B cell (primary cell): ENCODE measurements at regions not wholly inside any gene's neighbourhood (a gene's known extent, or its start where the extent isn't known, plus 50 kb on each side); places are given as distances from the start of the nearest gene placed in this dataset.

Experiments
- ATAC-seq: fragments of 200-7000 bp; cut with Tn5 transposase; one replicate; pipeline ENCODE4 v1.10.0; 2021; ENCODE audit warnings: low read depth, mild to moderate bottlenecking, moderate number of reproducible peaks, moderate library complexity
- CTCF ChIA-PET: fragments of 350-600 bp; sonication (Branson Sonifier 250); formaldehyde crosslinking; loops from one replicate; lab custom pipeline; 2021; ENCODE audit warnings: antibody characterized with exemption, inconsistent platforms; lab: Charles Lee
- POLR2A ChIA-PET: fragments of 350-600 bp; sonication (Branson Sonifier 250); formaldehyde crosslinking; loops from one replicate; lab custom pipeline; 2021; ENCODE audit warnings: antibody characterized with exemption; lab: Charles Lee
- DNase-seq: peaks from one replicate; pipeline ENCODE4 v3.0.0; 2013
- H2AFZ ChIP-seq: 2 replicates; pipeline ENCODE4 v1.6.1; 2012; ENCODE audit warnings: mild to moderate bottlenecking, low read depth, low read length; ENCODE audit not compliant: insufficient read depth, poor library complexity, severe bottlenecking
- H3K27ac ChIP-seq, 2 donors: 1 replicate in 1 of 2; 2 replicates in 1 of 2; pipeline ENCODE4 v1.5.1; 2012 to 2013; ENCODE audit warnings: low read length in 2 of 2, mild to moderate bottlenecking in 2 of 2, moderate library complexity in 1 of 2
- H3K27me3 ChIP-seq, 4 experiments: fragments of 200-600 bp in 1 of 4; sonication (generic) in 1 of 4; replicated peaks in 1 of 4; 1 replicate in 2 of 4; 2 replicates in 2 of 4; pipeline versions ENCODE4 v1.6.1 to v1.7.0; 2013 to 2016; ENCODE audit warnings: low read length in 3 of 4, mild to moderate bottlenecking in 2 of 4, mixed read lengths in 1 of 4, moderate library complexity in 1 of 4; ENCODE audit not compliant: insufficient read depth in 4 of 4, control insufficient read depth in 3 of 4; ENCODE audit errors: control extremely low read depth in 1 of 4
- H3K36me3 ChIP-seq, 2 experiments: replicated peaks in 1 of 2; 1 replicate in 1 of 2; 2 replicates in 1 of 2; pipeline versions ENCODE4 v1.6.1 to v1.7.1; 2013; ENCODE audit warnings: low read length in 1 of 2; ENCODE audit not compliant: insufficient read depth in 2 of 2, control insufficient read depth in 1 of 2; ENCODE audit errors: control extremely low read depth in 1 of 2, extremely low read depth in 1 of 2
- H3K4me1 ChIP-seq, 2 donors: fragments of 200-600 bp in 1 of 2; sonication (generic) in 1 of 2; 1 replicate in 1 of 2; 2 replicates in 1 of 2; pipeline versions ENCODE4 v1.5.1 to v1.6.1; 2013 to 2017; ENCODE audit warnings: low read length in 2 of 2; ENCODE audit not compliant: control insufficient read depth in 2 of 2, insufficient read depth in 2 of 2
- H3K4me2 ChIP-seq: replicated peaks from 2 replicates; pipeline ENCODE3; 2012; ENCODE audit warnings: mild to moderate bottlenecking, low read depth, low read length; ENCODE audit not compliant: poor library complexity, severe bottlenecking
- H3K4me3 ChIP-seq, 5 experiments: fragments of 200-600 bp in 1 of 5; sonication (generic) in 1 of 5; 1 replicate in 3 of 5; 2 replicates in 2 of 5; pipeline versions ENCODE4 v1.5.1 to v1.7.0; 2011 to 2016; ENCODE audit warnings: low read length in 4 of 5, mild to moderate bottlenecking in 4 of 5, low read depth in 2 of 5, control low read depth in 1 of 5, moderate library complexity in 1 of 5; ENCODE audit not compliant: insufficient read depth in 1 of 5; ENCODE audit errors: control extremely low read depth in 1 of 5, extremely low read depth in 1 of 5
- H3K79me2 ChIP-seq: fragments of 200-600 bp; sonication (generic); one replicate; pipeline ENCODE4 v1.6.0; 2016; ENCODE audit warnings: low read length; ENCODE audit not compliant: control insufficient read depth, insufficient read depth
- H3K9ac ChIP-seq: fragments of 200-600 bp; sonication (generic); 2 replicates; pipeline ENCODE4 v1.6.1; 2017; ENCODE audit warnings: mild to moderate bottlenecking, low read length, moderate library complexity
- H3K9me3 ChIP-seq, 3 donors: one replicate each; pipeline versions ENCODE4 v1.6.1 to v1.7.1; 2013; ENCODE audit warnings: low read length in 2 of 3; ENCODE audit not compliant: control insufficient read depth in 2 of 3, insufficient read depth in 1 of 3; ENCODE audit errors: control extremely low read depth in 1 of 3
- H4K20me1 ChIP-seq: 2 replicates; pipeline ENCODE4 v1.6.0; 2012; ENCODE audit warnings: mild to moderate bottlenecking, low read length; ENCODE audit not compliant: insufficient read depth, control insufficient read depth, poor library complexity, severe bottlenecking
- H3K27ac Mint-ChIP-seq: one replicate; pipeline ENCODE4 v1.8.0; 2021; ENCODE audit warnings: mixed read lengths
- H3K27me3 Mint-ChIP-seq: one replicate; pipeline ENCODE4 v1.8.0; 2021; ENCODE audit warnings: mixed read lengths
- H3K4me1 Mint-ChIP-seq: one replicate; pipeline ENCODE4 v1.8.0; 2021; ENCODE audit warnings: mixed read lengths
- H3K4me3 Mint-ChIP-seq: one replicate; pipeline ENCODE4 v1.8.0; 2021; ENCODE audit warnings: mixed read lengths
- H3K9me3 Mint-ChIP-seq: one replicate; pipeline ENCODE4 v1.8.0; 2022; ENCODE audit warnings: mixed read lengths; ENCODE audit not compliant: insufficient read depth
- CTCF ChIP-seq: fragments of 200-600 bp; IDR thresholded peaks from one replicate; pipeline ENCODE4 v1.8.0; 2022; ENCODE audit warnings: antibody characterized with exemption, mild to moderate bottlenecking
- EZH2 ChIP-seq: IDR thresholded peaks from 2 replicates; pipeline ENCODE4 v1.6.1; 2012; ENCODE audit warnings: borderline replicate concordance, low read depth, mild to moderate bottlenecking, moderate library complexity, low read length; ENCODE audit not compliant: insufficient read depth, poor library complexity, severe bottlenecking
- WGBS: methylation state at CpG from one replicate; pipeline ENCODE4 v1.1.5; 2013; ENCODE audit warnings: missing lambda C conversion rate; ENCODE audit not compliant: insufficient coverage; 5-methylcytosine and 5-hydroxymethylcytosine counted together
- intact Hi-C: fragments of 100-400 bp; cut with micrococcal nuclease; formaldehyde crosslinking; loops from one replicate; pipeline ENCODE4 v1.10.0; 2022

GRCh38 chr18:51726614-51727013 lies 529.1 kb upstream of the MEX3C start:
- no peaks in the 10 kb centered on the region for H3K9me3 Mint-ChIP-seq
- CTCF ChIA-PET = no interaction called here
- 83% methylated on average over 1 of the region's 2 CpGs for WGBS
- DNase-seq (no peak), ATAC-seq (no peak)
- Histone ChIP-seq H3K27ac (no peak overlapping the region), H3K9me3 (no peaks in the 10 kb centered on the region), H4K20me1 (no peaks in the 10 kb centered on the region), H2AFZ (no peak overlapping the region), H3K79me2 (no peaks in the 10 kb centered on the region), H3K4me3 (no peak overlapping the region), H3K9ac (no peak overlapping the region), H3K4me2 (no peak overlapping the region), H3K36me3 (no peaks in the 10 kb centered on the region), H3K27me3 (no peaks in the 10 kb centered on the region), H3K4me1 (no peaks in the 10 kb centered on the region)
- no peak for TF ChIP-seq EZH2
- TF ChIP-seq CTCF = no peak
- H3K27ac Mint-ChIP-seq = no peak overlapping the region
- H3K27me3 Mint-ChIP-seq = no peaks in the 10 kb centered on the region
- intact Hi-C loops = no loop called here
- POLR2A ChIA-PET = no interaction called here
- peaks cover 5% of the 10 kb centered on the region for H3K4me1 Mint-ChIP-seq
- no peak overlapping the region for H3K4me3 Mint-ChIP-seq

GRCh38 chr18:51727780-51728179 lies 530.3 kb upstream of the MEX3C start:
- Histone ChIP-seq H3K4me3 (no peak overlapping the region), H2AFZ (no peak overlapping the region), H3K27me3 (no peaks in the 10 kb centered on the region), H3K27ac (no peak overlapping the region), H3K79me2 (no peaks in the 10 kb centered on the region), H3K9ac (no peak overlapping the region), H3K4me2 (no peak overlapping the region), H3K36me3 (no peaks in the 10 kb centered on the region), H3K9me3 (no peaks in the 10 kb centered on the region), H3K4me1 (no peaks in the 10 kb centered on the region), H4K20me1 (no peaks in the 10 kb centered on the region)
- ATAC-seq (no peak), DNase-seq (no peak)
- H3K27me3 Mint-ChIP-seq = no peaks in the 10 kb centered on the region
- ChIA-PET POLR2A (no interaction called here), CTCF (no interaction called here)
- peaks cover 5% of the 10 kb centered on the region for H3K4me1 Mint-ChIP-seq
- no peak overlapping the region for H3K27ac Mint-ChIP-seq
- TF ChIP-seq CTCF = no peak
- TF ChIP-seq EZH2 = no peak
- H3K9me3 Mint-ChIP-seq = no peaks in the 10 kb centered on the region
- no peak overlapping the region for H3K4me3 Mint-ChIP-seq
- intact Hi-C loops = no loop called here
